ENCODE measurements at regions not wholly inside any gene's neighbourhood (a gene's known extent, or its start where the extent isn't known, plus 50 kb on each side); places are given as distances from the start of the nearest gene placed in this dataset.
A peak's percentile ranks its signal among the peaks of the same experiment; 100 is the strongest.

- Histone ChIP-seq H3K27me3 (ENCODE audit: control insufficient read depth in 1 of 2, insufficient read depth in 2 of 2, low read length in 2 of 2) (no peaks in the 10 kb centered on the region; a peak in 1 of 5 replicates), H3K4me1 (ENCODE audit: insufficient read depth, low read length) (no peaks in the 10 kb centered on the region), H3K9me3 (ENCODE audit: low read length) (no peaks in the 10 kb centered on the region), H3K4me3 (replicated peaks in 1 of 3; ENCODE audit: insufficient read depth in 1 of 3, low read depth in 2 of 3, low read length in 3 of 3) (no peak overlapping the region), H3K9ac (ENCODE audit: insufficient read depth, low read depth, low read length) (no peak overlapping the region), H2AFZ (ENCODE audit: low read length) (no peak overlapping the region), H3K36me3 (replicated peaks in 1 of 2; ENCODE audit: control insufficient read depth in 1 of 2, insufficient read depth in 2 of 2, low read length in 2 of 2) (no peaks in the 10 kb centered on the region), H3K4me2 (ENCODE audit: low read depth, low read length) (no peak overlapping the region), H4K20me1 (ENCODE audit: insufficient read depth, low read length) (no peaks in the 10 kb centered on the region), H3K27ac (ENCODE audit: extremely low read length, insufficient read depth, low read length) (no peak overlapping the region), H3K79me2 (ENCODE audit: insufficient read depth, low read length) (no peaks in the 10 kb centered on the region)
- ChIA-PET CTCF (ENCODE audit: low intra/inter-chr PET ratio, low total read pairs) (no interaction called here), POLR2A (no interaction called here)
- intact Hi-C loops (cut with micrococcal nuclease; ENCODE audit: unreplicated experiment): no loop called here
- no TSS peak for BruUV-seq (replicated peaks)
- DNase-seq (ENCODE audit: low spot score) (peak; percentile 4), FAIRE-seq (no peak), ATAC-seq (no peak; the same call in 2 of the 3 replicates)
- in situ Hi-C loops (cut with HindIII; ENCODE audit: extremely low pct_ligation_motif_present, low pct_unique_long_range_greater_than_20kb): no loop called here
- WGBS (ENCODE audit: low lambda C conversion rate): 2% methylated on average over 4 of the region's 4 CpGs
- no peak for TF ChIP-seq ZNF577 (CRISPR knock-in tag; IDR thresholded peaks at IDR 0.05; ENCODE audit: borderline replicate concordance, low read depth)
- no peak for TF ChIP-seq FLYWCH1 (CRISPR knock-in tag; IDR thresholded peaks at IDR 0.05)
- no peak for TF ChIP-seq ZNF879 (CRISPR knock-in tag; IDR thresholded peaks at IDR 0.05)
- TF ChIP-seq ZNF280B (CRISPR knock-in tag; IDR thresholded peaks at IDR 0.05; ENCODE audit: borderline replicate concordance): no peak
- no peak for TF ChIP-seq ZBTB3 (CRISPR knock-in tag; IDR thresholded peaks at IDR 0.05; ENCODE audit: borderline replicate concordance, low read depth)
Observed at GRCh38 chr3:99579246-99579645, 59.1 kb upstream of the COL8A1 start.

GRCh38 chr3:99578339-99578970 lies 59.9 kb upstream of the COL8A1 start:
- Histone ChIP-seq H3K27ac (ENCODE audit: extremely low read length, insufficient read depth, low read length) (no peak overlapping the region), H3K27me3 (ENCODE audit: control insufficient read depth in 1 of 2, insufficient read depth in 2 of 2, low read length in 2 of 2) (no peaks in the 10 kb centered on the region; a peak in 1 of 5 replicates), H3K4me2 (ENCODE audit: low read depth, low read length) (no peak overlapping the region), H4K20me1 (ENCODE audit: insufficient read depth, low read length) (no peaks in the 10 kb centered on the region), H3K9me3 (ENCODE audit: low read length) (no peaks in the 10 kb centered on the region), H3K4me3 (replicated peaks in 1 of 3; ENCODE audit: insufficient read depth in 1 of 3, low read depth in 2 of 3, low read length in 3 of 3) (no peak overlapping the region), H3K36me3 (replicated peaks in 1 of 2; ENCODE audit: control insufficient read depth in 1 of 2, insufficient read depth in 2 of 2, low read length in 2 of 2) (no peaks in the 10 kb centered on the region), H3K4me1 (ENCODE audit: insufficient read depth, low read length) (no peaks in the 10 kb centered on the region), H3K79me2 (ENCODE audit: insufficient read depth, low read length) (no peaks in the 10 kb centered on the region), H2AFZ (ENCODE audit: low read length) (no peak overlapping the region), H3K9ac (ENCODE audit: insufficient read depth, low read depth, low read length) (no peak overlapping the region)
- DNase-seq (ENCODE audit: low spot score) (no peak), ATAC-seq (no peak), FAIRE-seq (no peak)
- POLR2A ChIA-PET: no interaction called here
- CTCF ChIA-PET (ENCODE audit: low intra/inter-chr PET ratio, low total read pairs): no interaction called here
- no TSS peak for BruUV-seq (replicated peaks)
- WGBS (ENCODE audit: low lambda C conversion rate): 7% methylated on average over 1 of the region's 1 CpG
- in situ Hi-C loops (cut with HindIII; ENCODE audit: extremely low pct_ligation_motif_present, low pct_unique_long_range_greater_than_20kb) (no loop called here), intact Hi-C loops (cut with micrococcal nuclease; ENCODE audit: unreplicated experiment) (no loop called here)
- TF ChIP-seq, protein P1, sequence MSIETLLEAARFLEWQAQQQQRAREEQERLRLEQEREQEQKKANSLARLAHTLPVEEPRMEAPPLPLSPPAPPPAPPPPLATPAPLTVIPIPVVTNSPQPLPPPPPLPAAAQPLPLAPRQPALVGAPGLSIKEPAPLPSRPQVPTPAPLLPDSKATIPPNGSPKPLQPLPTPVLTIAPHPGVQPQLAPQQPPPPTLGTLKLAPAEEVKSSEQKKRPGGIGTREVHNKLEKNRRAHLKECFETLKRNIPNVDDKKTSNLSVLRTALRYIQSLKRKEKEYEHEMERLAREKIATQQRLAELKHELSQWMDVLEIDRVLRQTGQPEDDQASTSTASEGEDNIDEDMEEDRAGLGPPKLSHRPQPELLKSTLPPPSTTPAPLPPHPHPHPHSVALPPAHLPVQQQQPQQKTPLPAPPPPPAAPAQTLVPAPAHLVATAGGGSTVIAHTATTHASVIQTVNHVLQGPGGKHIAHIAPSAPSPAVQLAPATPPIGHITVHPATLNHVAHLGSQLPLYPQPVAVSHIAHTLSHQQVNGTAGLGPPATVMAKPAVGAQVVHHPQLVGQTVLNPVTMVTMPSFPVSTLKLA (IDR thresholded peaks at IDR 0.05): peak; percentile 38; the same call in 1 of the 2 replicates
- no peak for TF ChIP-seq REPIN1 (CRISPR knock-in tag; IDR thresholded peaks at IDR 0.05; ENCODE audit: borderline replicate concordance, low read depth)

Measured in HepG2 (cell line).